ENCODE measurements at regions not wholly inside any gene's neighbourhood (a gene's known extent, or its start where the extent isn't known, plus 50 kb on each side); places are given as distances from the start of the nearest gene placed in this dataset.

GRCh38 chr13:81283561-81283960, 942.6 kb upstream of the SPRY2 start:
- no peak overlapping the region for H2AFZ ChIP-seq (ENCODE audit: insufficient read depth, low read depth, low read length, poor library complexity, severe bottlenecking)
- H4K20me1 ChIP-seq (ENCODE audit: control insufficient read depth, insufficient read depth, low read length, poor library complexity, severe bottlenecking) = no peaks in the 10 kb centered on the region
- no peaks in the 10 kb centered on the region for H3K36me3 ChIP-seq (replicated peaks in 1 of 2; ENCODE audit: control extremely low read depth in 1 of 2, control insufficient read depth in 1 of 2, extremely low read depth in 1 of 2, insufficient read depth in 2 of 2, low read length in 1 of 2)
- H3K27ac ChIP-seq (ENCODE audit: low read length in 2 of 2) = no peak overlapping the region
- ATAC-seq (ENCODE audit: low read depth) = no peak
- intact Hi-C loops (cut with micrococcal nuclease) = no loop called here
- H3K4me3 Mint-ChIP-seq = no peak overlapping the region
- H3K27me3 ChIP-seq (replicated peaks in 1 of 4; ENCODE audit: control extremely low read depth in 1 of 4, control insufficient read depth in 3 of 4, insufficient read depth in 4 of 4, low read length in 3 of 4) = no peaks in the 10 kb centered on the region
- CTCF ChIA-PET = no interaction called here
- H3K27me3 Mint-ChIP-seq = no peaks in the 10 kb centered on the region
- TF ChIP-seq EZH2 (IDR thresholded peaks at IDR 0.05; ENCODE audit: borderline replicate concordance, insufficient read depth, low read depth, low read length, poor library complexity, severe bottlenecking) (no peak), CTCF (IDR thresholded peaks at IDR 0.05) (no peak)
- POLR2A ChIA-PET = no interaction called here
- no peaks in the 10 kb centered on the region for H3K4me1 Mint-ChIP-seq
- DNase-seq = no peak
- H3K4me1 ChIP-seq (ENCODE audit: control insufficient read depth in 2 of 2, insufficient read depth in 2 of 2, low read length in 2 of 2) = no peaks in the 10 kb centered on the region
- peaks cover 0 to 1% (median 0%) of the 10 kb centered on the region in 3 donors for H3K9me3 ChIP-seq (ENCODE audit: control extremely low read depth in 1 of 3, control insufficient read depth in 2 of 3, insufficient read depth in 1 of 3, low read length in 2 of 3)
- H3K9me3 Mint-ChIP-seq (ENCODE audit: insufficient read depth) = no peaks in the 10 kb centered on the region
- H3K27ac Mint-ChIP-seq = no peak overlapping the region
- no peak overlapping the region for H3K4me3 ChIP-seq (ENCODE audit: control extremely low read depth in 1 of 5, extremely low read depth in 1 of 5, insufficient read depth in 1 of 5, low read depth in 2 of 5, low read length in 4 of 5)
- H3K4me2 ChIP-seq (replicated peaks; ENCODE audit: low read depth, low read length, poor library complexity, severe bottlenecking) = no peak overlapping the region
- no peaks in the 10 kb centered on the region for H3K79me2 ChIP-seq (ENCODE audit: control insufficient read depth, insufficient read depth, low read length)
- no peak overlapping the region for H3K9ac ChIP-seq (ENCODE audit: low read length)

- H3K4me1 Mint-ChIP-seq = no peaks in the 10 kb centered on the region
- H3K27me3 ChIP-seq (replicated peaks in 1 of 4; ENCODE audit: control extremely low read depth in 1 of 4, control insufficient read depth in 3 of 4, insufficient read depth in 4 of 4, low read length in 3 of 4) = no peaks in the 10 kb centered on the region
- H3K27ac ChIP-seq (ENCODE audit: low read length in 2 of 2) = no peak overlapping the region
- intact Hi-C loops (cut with micrococcal nuclease) = no loop called here
- H3K27ac Mint-ChIP-seq = no peak overlapping the region
- no peaks in the 10 kb centered on the region for H4K20me1 ChIP-seq (ENCODE audit: control insufficient read depth, insufficient read depth, low read length, poor library complexity, severe bottlenecking)
- ATAC-seq (ENCODE audit: low read depth) (no peak), DNase-seq (no peak)
- ChIA-PET POLR2A (no interaction called here), CTCF (no interaction called here)
- TF ChIP-seq EZH2 (IDR thresholded peaks at IDR 0.05; ENCODE audit: borderline replicate concordance, insufficient read depth, low read depth, low read length, poor library complexity, severe bottlenecking) (no peak), CTCF (IDR thresholded peaks at IDR 0.05) (no peak)
- H3K27me3 Mint-ChIP-seq = no peaks in the 10 kb centered on the region
- WGBS (ENCODE audit: insufficient coverage) = 100% methylated on average over 1 of the region's 2 CpGs
- H3K4me3 ChIP-seq (ENCODE audit: control extremely low read depth in 1 of 5, extremely low read depth in 1 of 5, insufficient read depth in 1 of 5, low read depth in 2 of 5, low read length in 4 of 5) = no peak overlapping the region
- no peaks in the 10 kb centered on the region for H3K36me3 ChIP-seq (replicated peaks in 1 of 2; ENCODE audit: control extremely low read depth in 1 of 2, control insufficient read depth in 1 of 2, extremely low read depth in 1 of 2, insufficient read depth in 2 of 2, low read length in 1 of 2)
- peaks cover 0 to 1% (median 0%) of the 10 kb centered on the region in 3 donors for H3K9me3 ChIP-seq (ENCODE audit: control extremely low read depth in 1 of 3, control insufficient read depth in 2 of 3, insufficient read depth in 1 of 3, low read length in 2 of 3)
- H3K9ac ChIP-seq (ENCODE audit: low read length) = no peak overlapping the region
- H3K4me1 ChIP-seq (ENCODE audit: control insufficient read depth in 2 of 2, insufficient read depth in 2 of 2, low read length in 2 of 2) = no peaks in the 10 kb centered on the region
- H3K9me3 Mint-ChIP-seq (ENCODE audit: insufficient read depth) = no peaks in the 10 kb centered on the region
- H2AFZ ChIP-seq (ENCODE audit: insufficient read depth, low read depth, low read length, poor library complexity, severe bottlenecking) = no peak overlapping the region
- no peak overlapping the region for H3K4me3 Mint-ChIP-seq
- no peak overlapping the region for H3K4me2 ChIP-seq (replicated peaks; ENCODE audit: low read depth, low read length, poor library complexity, severe bottlenecking)
- no peaks in the 10 kb centered on the region for H3K79me2 ChIP-seq (ENCODE audit: control insufficient read depth, insufficient read depth, low read length)
Observed at GRCh38 chr13:81283062-81283461, 942.1 kb upstream of the SPRY2 start.
